HepG2 (cell line): ENCODE measurements at regions not wholly inside any gene's neighbourhood (a gene's known extent, or its start where the extent isn't known, plus 50 kb on each side); places are given as distances from the start of the nearest gene placed in this dataset.

Experiments
- ATAC-seq: fragments of 200-7000 bp; cut with Tn5 transposase; 3 replicates; pipeline ENCODE4 v1.9.1; 2020; ENCODE audit warnings: mild to moderate bottlenecking, moderate library complexity
- BruUV-seq: library from RNA; stranded (reverse); fragments of 400-500 nt; replicated peaks from 2 replicates; lab custom pipeline; 2021; lab: Mats Ljungman, UMichigan
- CTCF ChIA-PET: fragments of 300-600 bp; formaldehyde crosslinking; extraction: SDS; loops from one replicate; lab custom pipeline; 2021; ENCODE audit warnings: low total read pairs, inconsistent platforms, low intra/inter-chr PET ratio; lab: Yijun Ruan, JAX
- POLR2A ChIA-PET: fragments of 350-600 bp; sonication (Branson Sonifier 250); formaldehyde crosslinking; loops from one replicate; lab custom pipeline; 2020; ENCODE audit warnings: antibody characterized with exemption, inconsistent platforms; lab: Yijun Ruan, JAX
- DNase-seq: peaks from one replicate; pipeline ENCODE4 v3.0.0-alpha.2; 2015; ENCODE audit warnings: low spot score
- FAIRE-seq: peaks from 3 replicates; lab custom pipeline; 2011; peaks lifted over from hg19 to GRCh38; lab: Jason Lieb, UNC
- H2AFZ ChIP-seq: one replicate; pipeline ENCODE4 v1.6.1; 2011; ENCODE audit warnings: low read length, inconsistent platforms
- H3K27ac ChIP-seq: fragments of 300-600 bp; 3 replicates; pipeline ENCODE4 v1.8.0; 2011; ENCODE audit warnings: mixed run types, mild to moderate bottlenecking, mixed read lengths, low read length, inconsistent platforms; ENCODE audit not compliant: insufficient read depth; ENCODE audit errors: extremely low read length
- H3K27me3 ChIP-seq, 2 experiments: fragments of 200-600 bp in 1 of 2; 2 replicates in 1 of 2; 3 replicates in 1 of 2; pipeline versions ENCODE4 v1.6.0 to v1.8.0; 2011; ENCODE audit warnings: low read length in 2 of 2, mild to moderate bottlenecking in 2 of 2, moderate library complexity in 2 of 2, inconsistent platforms in 1 of 2; ENCODE audit not compliant: insufficient read depth in 2 of 2, control insufficient read depth in 1 of 2
- H3K36me3 ChIP-seq, 2 experiments: fragments of 200-600 bp in 1 of 2; replicated peaks in 1 of 2; 2 replicates in 1 of 2; 3 replicates in 1 of 2; pipeline versions ENCODE4 v1.5.1 to v1.8.0; 2011; ENCODE audit warnings: low read length in 2 of 2, inconsistent platforms in 1 of 2; ENCODE audit not compliant: insufficient read depth in 2 of 2, control insufficient read depth in 1 of 2
- H3K4me1 ChIP-seq: 2 replicates; pipeline ENCODE4 v1.5.1; 2012; ENCODE audit warnings: low read length, inconsistent platforms; ENCODE audit not compliant: insufficient read depth
- H3K4me2 ChIP-seq: 2 replicates; pipeline ENCODE4 v1.6.0; 2011; ENCODE audit warnings: low read depth, low read length, inconsistent platforms
- H3K4me3 ChIP-seq, 3 experiments: fragments of 200-600 bp in 1 of 3; sonication (generic), shearing (Covaris generic) in 1 of 3; replicated peaks in 1 of 3; 2 replicates each; pipeline ENCODE4 v1.5.1; 2011 to 2016; ENCODE audit warnings: low read length in 3 of 3, inconsistent platforms in 2 of 3, low read depth in 2 of 3, mild to moderate bottlenecking in 2 of 3, control low read depth in 1 of 3, mixed read lengths in 1 of 3; ENCODE audit not compliant: insufficient read depth in 1 of 3
- H3K79me2 ChIP-seq: one replicate; pipeline ENCODE4 v1.6.1; 2011; ENCODE audit warnings: low read length, inconsistent platforms; ENCODE audit not compliant: insufficient read depth
- H3K9ac ChIP-seq: 2 replicates; pipeline ENCODE4 v1.6.0; 2011; ENCODE audit warnings: mild to moderate bottlenecking, low read depth, low read length, inconsistent platforms; ENCODE audit not compliant: insufficient read depth
- H3K9me3 ChIP-seq: 2 replicates; pipeline ENCODE4 v1.5.1; 2012; ENCODE audit warnings: mild to moderate bottlenecking, low read length
- H4K20me1 ChIP-seq: 2 replicates; pipeline ENCODE4 v1.6.0; 2011; ENCODE audit warnings: inconsistent platforms, mild to moderate bottlenecking, low read length, moderate library complexity; ENCODE audit not compliant: insufficient read depth
- AGO1 ChIP-seq: fragments of 200-400 bp; formaldehyde crosslinking; IDR thresholded peaks from 2 replicates; pipeline ENCODE4 v1.6.1; 2017; ENCODE audit warnings: mild to moderate bottlenecking, low read depth, low read length, moderate library complexity; ENCODE audit not compliant: poor library complexity, severe bottlenecking
- FLYWCH1 ChIP-seq: sonication (generic); formaldehyde crosslinking; IDR thresholded peaks from 2 replicates; pipeline ENCODE4 v1.8.1; 2023; ENCODE audit warnings: mild to moderate bottlenecking, missing genetic modification reagents
- HHEX ChIP-seq: IDR thresholded peaks from 2 replicates; pipeline ENCODE4 v1.6.1; 2016; ENCODE audit warnings: control low read depth
- KLF13 ChIP-seq: sonication (generic); formaldehyde crosslinking; IDR thresholded peaks from 2 replicates; pipeline ENCODE4 v1.4.0; 2020; ENCODE audit warnings: mild to moderate bottlenecking, missing genetic modification reagents
- MAZ ChIP-seq, 2 experiments: sonication (generic) in 1 of 2; formaldehyde crosslinking in 1 of 2; IDR thresholded peaks; 2 replicates each; pipeline versions ENCODE4 v1.5.0 to v1.6.1; 2012 to 2020; ENCODE audit warnings: low read depth in 2 of 2, mild to moderate bottlenecking in 2 of 2, borderline replicate concordance in 1 of 2, improper control_type of control experiment in 1 of 2, low read length in 1 of 2, missing genetic modification reagents in 1 of 2, moderate library complexity in 1 of 2
- NPAS2 ChIP-seq: sonication (generic); formaldehyde crosslinking; IDR thresholded peaks from 2 replicates; pipeline ENCODE4 v1.8.0; 2022; ENCODE audit warnings: mild to moderate bottlenecking, missing genetic modification reagents, borderline replicate concordance
- NR2F2 ChIP-seq: IDR thresholded peaks from 2 replicates; pipeline ENCODE4 v1.6.1; 2012; ENCODE audit warnings: low read depth, inconsistent platforms, borderline replicate concordance
- RAD21 ChIP-seq: fragments of 450-650 bp; formaldehyde crosslinking; IDR thresholded peaks from 2 replicates; pipeline ENCODE4 v1.5.0; 2020; ENCODE audit warnings: mild to moderate bottlenecking
- TRIM22 ChIP-seq: fragments of 450-650 bp; IDR thresholded peaks from 2 replicates; pipeline ENCODE4 v1.6.1; 2017
- XRCC5 ChIP-seq: fragments of 200-400 bp; formaldehyde crosslinking; optimal IDR thresholded peaks from 2 replicates; pipeline ENCODE3; 2017; ENCODE audit warnings: mild to moderate bottlenecking, low read length
- ZNF136 ChIP-seq: sonication (generic); formaldehyde crosslinking; IDR thresholded peaks from 2 replicates; pipeline ENCODE4 v1.8.1; 2022; ENCODE audit warnings: low read depth, mild to moderate bottlenecking, moderate library complexity, missing genetic modification reagents
- ZNF224 ChIP-seq: sonication (generic); formaldehyde crosslinking; IDR thresholded peaks from 2 replicates; pipeline ENCODE4 v1.5.0; 2020; ENCODE audit warnings: mild to moderate bottlenecking, missing genetic modification reagents
- ZNF326 ChIP-seq: sonication (generic); formaldehyde crosslinking; IDR thresholded peaks from 2 replicates; pipeline ENCODE4 v1.4.0; 2020; ENCODE audit warnings: missing genetic modification reagents, borderline replicate concordance
- ZNF780A ChIP-seq: sonication (generic); formaldehyde crosslinking; IDR thresholded peaks from 2 replicates; pipeline ENCODE4 v1.8.0; 2022; ENCODE audit warnings: mild to moderate bottlenecking, missing genetic modification reagents, moderate library complexity
- ZNF800 ChIP-seq: sonication (generic); formaldehyde crosslinking; IDR thresholded peaks from 2 replicates; pipeline ENCODE4 v1.4.0; 2020; ENCODE audit warnings: missing genetic modification reagents
- WGBS: methylation state at CpG from one replicate; pipeline ENCODE4 v1.1.6; 2017; ENCODE audit warnings: low lambda C conversion rate; 5-methylcytosine and 5-hydroxymethylcytosine counted together
- in situ Hi-C: cut with HindIII; loops from 2 replicates; pipeline ENCODE4 v1.10.0; 2017; ENCODE audit warnings: low pct_unique_long_range_greater_than_20kb; ENCODE audit not compliant: extremely low pct_ligation_motif_present
- intact Hi-C: fragments of 100-400 bp; cut with micrococcal nuclease; formaldehyde crosslinking; loops from one replicate; pipeline ENCODE4 v1.10.0; 2022; ENCODE audit not compliant: unreplicated experiment
- TF ChIP-seq, protein P1 (sequence below): sonication (generic); formaldehyde crosslinking; IDR thresholded peaks from 2 replicates; pipeline ENCODE4 v1.4.0; 2020; ENCODE audit warnings: missing genetic modification reagents

- TF ChIP-seq FLYWCH1 (CRISPR knock-in tag) (no peak), XRCC5 (no peak), TRIM22 (no peak)
- TF ChIP-seq, all 625 proteins: peak for 0
Observed at GRCh38 chrX:148311544-148311943, 188.9 kb upstream of the AFF2 start (continued).

DNA sequence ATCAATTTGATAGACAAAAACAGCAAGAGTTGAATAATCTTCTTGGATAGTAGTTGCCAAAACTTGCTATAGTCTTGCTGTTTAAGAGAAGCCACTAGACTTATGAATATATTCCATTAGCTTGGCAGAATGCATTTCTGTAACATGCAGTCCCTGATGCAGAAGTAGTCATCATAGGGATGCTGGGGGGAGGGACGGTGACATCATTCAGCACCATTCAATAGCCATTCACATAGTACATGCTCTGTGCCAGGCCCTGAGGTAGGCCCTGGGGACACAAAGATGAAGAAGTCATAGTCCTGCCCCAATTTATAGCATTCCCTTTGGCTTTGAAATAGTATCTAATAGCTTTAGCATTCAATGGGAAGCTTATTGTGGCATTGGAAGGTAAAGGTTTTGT, 185.5 kb upstream of the AFF2 start:
- intact Hi-C loops (no loop called here), in situ Hi-C loops (no loop called here)
- Histone ChIP-seq H3K4me1 (no peaks in the 10 kb centered on the region), H3K9me3 (no peaks in the 10 kb centered on the region; the same call in 1 of the 2 replicates), H3K9ac (no peak overlapping the region), H2AFZ (no peak overlapping the region), H3K27ac (no peak overlapping the region), H3K36me3 (no peaks in the 10 kb centered on the region), H3K79me2 (no peaks in the 10 kb centered on the region), H3K4me2 (no peak overlapping the region), H3K27me3 (no peaks in the 10 kb centered on the region), H3K4me3 (no peak overlapping the region), H4K20me1 (no peaks in the 10 kb centered on the region)
- no peak for DNase-seq
- FAIRE-seq: no peak
- no TSS peak for BruUV-seq
- WGBS: no CpG with 5 or more reads among the region's 1 CpG
- ChIA-PET CTCF (no interaction called here), POLR2A (no interaction called here)
- ATAC-seq: no peak
- TF ChIP-seq NPAS2 (CRISPR knock-in tag): no peak
- TF ChIP-seq HHEX (CRISPR knock-in tag): no peak
- no peak for TF ChIP-seq ZNF780A (CRISPR knock-in tag)
- TF ChIP-seq AGO1: no peak
- TF ChIP-seq ZNF224: no peak
- TF ChIP-seq ZNF326: no peak
- TF ChIP-seq, protein P1, sequence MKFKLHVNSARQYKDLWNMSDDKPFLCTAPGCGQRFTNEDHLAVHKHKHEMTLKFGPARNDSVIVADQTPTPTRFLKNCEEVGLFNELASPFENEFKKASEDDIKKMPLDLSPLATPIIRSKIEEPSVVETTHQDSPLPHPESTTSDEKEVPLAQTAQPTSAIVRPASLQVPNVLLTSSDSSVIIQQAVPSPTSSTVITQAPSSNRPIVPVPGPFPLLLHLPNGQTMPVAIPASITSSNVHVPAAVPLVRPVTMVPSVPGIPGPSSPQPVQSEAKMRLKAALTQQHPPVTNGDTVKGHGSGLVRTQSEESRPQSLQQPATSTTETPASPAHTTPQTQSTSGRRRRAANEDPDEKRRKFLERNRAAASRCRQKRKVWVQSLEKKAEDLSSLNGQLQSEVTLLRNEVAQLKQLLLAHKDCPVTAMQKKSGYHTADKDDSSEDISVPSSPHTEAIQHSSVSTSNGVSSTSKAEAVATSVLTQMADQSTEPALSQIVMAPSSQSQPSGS (CRISPR knock-in tag): no peak
- no peak for TF ChIP-seq KLF13 (CRISPR knock-in tag)
- TF ChIP-seq ZNF136: no peak
- no peak for TF ChIP-seq RAD21 (CRISPR knock-in tag)
- no peak for TF ChIP-seq ZNF800
- no peak for TF ChIP-seq MAZ (IDR thresholded peaks at IDR 0.05; ENCODE audit: borderline replicate concordance, low read depth, low read length)
- TF ChIP-seq MAZ (CRISPR knock-in tag; IDR thresholded peaks at IDR 0.05; ENCODE audit: low read depth): no peak
- TF ChIP-seq NR2F2: no peak
